SK-N-SH treated with all-trans-retinoic acid at 6 μM for 48 hours (cell line): ENCODE measurements at regions not wholly inside any gene's neighbourhood (a gene's known extent, or its start where the extent isn't known, plus 50 kb on each side); places are given as distances from the start of the nearest gene placed in this dataset.

ENCODE experiments used
- ARNTL ChIP-seq: fragments of 450-650 bp; formaldehyde crosslinking; IDR thresholded peaks from 2 replicates; pipeline ENCODE4 v1.5.0; 2020; ENCODE audit warnings: low read depth, mild to moderate bottlenecking, moderate library complexity, borderline replicate concordance
- CSDC2 ChIP-seq: fragments of 250-450 bp; sonication (Bioruptor Pico); IDR thresholded peaks from 2 replicates; pipeline ENCODE4 v1.5.0; 2020; ENCODE audit warnings: mild to moderate bottlenecking, moderate library complexity
- GLIS3 ChIP-seq: fragments of 250-450 bp; sonication (Bioruptor Pico); IDR thresholded peaks from 2 replicates; pipeline ENCODE4 v1.5.0; 2020; ENCODE audit warnings: mild to moderate bottlenecking, moderate library complexity
- PPARA ChIP-seq: fragments of 250-450 bp; sonication (Bioruptor Pico); IDR thresholded peaks from 2 replicates; pipeline ENCODE4 v1.5.0; 2020; ENCODE audit warnings: mild to moderate bottlenecking, borderline replicate concordance
- TF ChIP-seq, protein P1 (sequence below): fragments of 250-450 bp; sonication (Bioruptor Pico); IDR thresholded peaks from 2 replicates; pipeline ENCODE4 v1.8.0; 2020; ENCODE audit warnings: mild to moderate bottlenecking, moderate library complexity, borderline replicate concordance

DNA sequence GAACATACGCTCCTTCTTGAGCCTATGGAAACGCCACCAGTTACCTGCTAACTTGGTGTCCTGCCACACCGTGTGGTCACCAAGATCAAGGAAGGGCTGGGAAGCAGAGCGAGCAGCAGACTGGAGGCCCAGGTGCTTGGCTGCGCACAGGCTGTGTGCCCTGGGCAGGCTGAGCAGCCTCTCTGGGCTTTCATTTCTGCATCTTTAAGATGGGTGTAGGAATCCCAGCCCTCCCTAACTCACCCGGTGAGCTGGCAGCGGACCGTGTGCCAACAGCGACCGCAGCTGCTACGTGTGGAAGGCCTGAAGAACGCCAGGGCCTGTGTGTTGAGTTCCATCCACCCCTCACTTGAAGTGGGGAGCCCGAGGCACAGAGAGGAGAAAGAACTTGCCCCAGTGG is 80.0 kb downstream of the IRF8 start:
- TF ChIP-seq GLIS3 (CRISPR knock-in tag) (no peak), ARNTL (CRISPR knock-in tag) (no peak), CSDC2 (CRISPR knock-in tag) (no peak), PPARA (CRISPR knock-in tag) (no peak)
- TF ChIP-seq, protein P1, sequence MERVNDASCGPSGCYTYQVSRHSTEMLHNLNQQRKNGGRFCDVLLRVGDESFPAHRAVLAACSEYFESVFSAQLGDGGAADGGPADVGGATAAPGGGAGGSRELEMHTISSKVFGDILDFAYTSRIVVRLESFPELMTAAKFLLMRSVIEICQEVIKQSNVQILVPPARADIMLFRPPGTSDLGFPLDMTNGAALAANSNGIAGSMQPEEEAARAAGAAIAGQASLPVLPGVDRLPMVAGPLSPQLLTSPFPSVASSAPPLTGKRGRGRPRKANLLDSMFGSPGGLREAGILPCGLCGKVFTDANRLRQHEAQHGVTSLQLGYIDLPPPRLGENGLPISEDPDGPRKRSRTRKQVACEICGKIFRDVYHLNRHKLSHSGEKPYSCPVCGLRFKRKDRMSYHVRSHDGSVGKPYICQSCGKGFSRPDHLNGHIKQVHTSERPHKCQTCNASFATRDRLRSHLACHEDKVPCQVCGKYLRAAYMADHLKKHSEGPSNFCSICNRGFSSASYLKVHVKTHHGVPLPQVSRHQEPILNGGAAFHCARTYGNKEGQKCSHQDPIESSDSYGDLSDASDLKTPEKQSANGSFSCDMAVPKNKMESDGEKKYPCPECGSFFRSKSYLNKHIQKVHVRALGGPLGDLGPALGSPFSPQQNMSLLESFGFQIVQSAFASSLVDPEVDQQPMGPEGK (CRISPR knock-in tag): no peak
